ENCODE measurements at regions not wholly inside any gene's neighbourhood (a gene's known extent, or its start where the extent isn't known, plus 50 kb on each side); places are given as distances from the start of the nearest gene placed in this dataset.

- TF ChIP-seq ZBTB40 (IDR thresholded peaks at IDR 0.05) (no peak), ZBTB40 (CRISPR knock-in tag; IDR thresholded peaks at IDR 0.05) (no peak), ZNF780A (CRISPR knock-in tag; IDR thresholded peaks at IDR 0.05) (no peak), ZFP36 (IDR thresholded peaks at IDR 0.05; ENCODE audit: low read depth, low read length, partially characterized antibody) (peak; percentile 41), ZNF263 (CRISPR knock-in tag; IDR thresholded peaks at IDR 0.05; ENCODE audit: borderline replicate concordance) (no peak), ZNF282 (CRISPR knock-in tag; IDR thresholded peaks at IDR 0.05) (no peak), BACH1 (tag; IDR thresholded peaks at IDR 0.05) (no peak), ZNF253 (CRISPR knock-in tag; conservative IDR thresholded peaks at IDR 0.05) (no peak), RAD21 (CRISPR knock-in tag; conservative IDR thresholded peaks at IDR 0.05 in 1 of 2, IDR thresholded peaks at IDR 0.05 in 1 of 2) (peak; percentile 10 to 25; a peak in 2 of 4 replicates), ZNF57 (CRISPR knock-in tag; IDR thresholded peaks at IDR 0.05) (no peak), SMARCA4 (IDR thresholded peaks at IDR 0.05) (peak; percentile 71; the same call in 1 of the 2 replicates), ZNF347 (CRISPR knock-in tag; IDR thresholded peaks at IDR 0.05; ENCODE audit: low read depth) (no peak), DDX20 (tag; IDR thresholded peaks at IDR 0.05; ENCODE audit: low read depth) (no peak), ZNF717 (CRISPR knock-in tag; IDR thresholded peaks at IDR 0.05) (no peak), MEF2D (tag; conservative IDR thresholded peaks at IDR 0.05; ENCODE audit: low read depth) (peak; percentile 50; the same call in 1 of the 2 replicates), SMAD3 (CRISPR knock-in tag; conservative IDR thresholded peaks at IDR 0.05) (peak; percentile 32; the same call in 1 of the 2 replicates), HNRNPL (IDR thresholded peaks at IDR 0.05; ENCODE audit: low read depth, low read length) (no peak), GABPB2 (CRISPR knock-in tag; conservative IDR thresholded peaks at IDR 0.05) (no peak), NR3C1 (CRISPR knock-in tag; IDR thresholded peaks at IDR 0.05) (no peak), ZFP1 (CRISPR knock-in tag; IDR thresholded peaks at IDR 0.05) (0 out of 2 replicates have a peak, but pooled peaks have one; percentile 13), IFI16 (CRISPR knock-in tag; IDR thresholded peaks at IDR 0.05) (0 out of 2 replicates have a peak, but pooled peaks have one; percentile 34)
These were observed 167.5 kb downstream of the VEGFA start (continued) for GRCh38 chr6:43937236-43938177.

Measured in K562 (cell line).